K562 (cell line): ENCODE measurements at regions not wholly inside any gene's neighbourhood (a gene's known extent, or its start where the extent isn't known, plus 50 kb on each side); places are given as distances from the start of the nearest gene placed in this dataset.

ENCODE experiments used
- ATAC-seq: fragments of 200-7000 bp; cut with Tn5 transposase; 3 replicates; pipeline ENCODE4 v1.9.1; 2020; ENCODE audit warnings: moderate library complexity
- BruUV-seq: library from RNA; stranded (reverse); fragments of 400-500 nt; replicated peaks from 2 replicates; lab custom pipeline; 2021; lab: Mats Ljungman, UMichigan
- CTCF ChIA-PET: fragments of 300-600 bp; formaldehyde crosslinking; extraction: SDS; loops from one replicate; lab custom pipeline; 2021; ENCODE audit warnings: low intra/inter-chr PET ratio; lab: Yijun Ruan, JAX
- POLR2A ChIA-PET: fragments of 300-600, 350-650 bp; sonication (Branson Sonifier 250); formaldehyde crosslinking; extraction: SDS; loops from one replicate; lab custom pipeline; 2021; ENCODE audit warnings: antibody characterized with exemption, inconsistent platforms; lab: Yijun Ruan, JAX
- DNase-seq, 4 experiments: peaks; one replicate each; pipeline versions ENCODE4 v3.0.0 to v3.0.0-alpha.2; 2011 to 2018; ENCODE audit warnings: low spot score in 3 of 4, mixed read lengths in 3 of 4; ENCODE audit errors: extremely low read depth in 1 of 4
- FAIRE-seq: peaks from 2 replicates; lab custom pipeline; 2011; peaks lifted over from hg19 to GRCh38; lab: Jason Lieb, UNC
- H2AFZ ChIP-seq: 2 replicates; pipeline ENCODE4 v1.6.0; 2011; ENCODE audit warnings: low read depth, low read length, control low read depth, inconsistent platforms
- H3K27ac ChIP-seq: fragments of 200-600 bp; 3 replicates; pipeline ENCODE4 v1.8.0; 2011; ENCODE audit warnings: low read depth, mild to moderate bottlenecking, control low read depth, inconsistent platforms, low read length, moderate library complexity, mixed read lengths; ENCODE audit errors: extremely low read depth
- H3K27me3 ChIP-seq, 2 experiments: fragments of 300-600 bp in 1 of 2; 2 replicates in 1 of 2; 3 replicates in 1 of 2; pipeline versions ENCODE4 v1.6.0 to v1.8.0; 2011; ENCODE audit warnings: inconsistent platforms in 2 of 2, low read length in 2 of 2, mild to moderate bottlenecking in 1 of 2, mixed read lengths in 1 of 2, moderate library complexity in 1 of 2; ENCODE audit not compliant: control insufficient read depth in 2 of 2, insufficient read depth in 2 of 2
- H3K36me3 ChIP-seq: fragments of 300-600 bp; 3 replicates; pipeline ENCODE4 v1.8.0; 2011; ENCODE audit warnings: mild to moderate bottlenecking, low read length, inconsistent platforms; ENCODE audit not compliant: control insufficient read depth, insufficient read depth
- H3K4me1 ChIP-seq, 2 experiments: fragments of 200-600 bp in 1 of 2; replicated peaks in 1 of 2; 2 replicates in 1 of 2; 3 replicates in 1 of 2; pipeline versions ENCODE4 v1.5.1 to v1.8.0; 2011; ENCODE audit warnings: inconsistent platforms in 2 of 2, low read length in 2 of 2, mild to moderate bottlenecking in 1 of 2, mixed read lengths in 1 of 2, moderate library complexity in 1 of 2; ENCODE audit not compliant: control insufficient read depth in 2 of 2, insufficient read depth in 2 of 2
- H3K4me2 ChIP-seq: 2 replicates; pipeline ENCODE4 v1.6.1; 2011; ENCODE audit warnings: low read length, control low read depth, inconsistent platforms, mixed read lengths; ENCODE audit not compliant: insufficient read depth
- H3K4me3 ChIP-seq: fragments of 200-600 bp; sonication (generic), shearing (Covaris generic); 2 replicates; pipeline ENCODE4 v1.5.1; 2016; ENCODE audit warnings: control low read depth, inconsistent platforms
- H3K79me2 ChIP-seq: fragments of 200-600 bp; 3 replicates; pipeline ENCODE4 v1.8.0; 2011; ENCODE audit warnings: low read length, inconsistent platforms; ENCODE audit not compliant: control insufficient read depth, insufficient read depth
- H3K9ac ChIP-seq, 2 experiments: 2 replicates each; pipeline versions ENCODE4 v1.6.0 to v1.6.1; 2011; ENCODE audit warnings: low read depth in 2 of 2, low read length in 2 of 2, control low read depth in 1 of 2, inconsistent platforms in 1 of 2, mild to moderate bottlenecking in 1 of 2, mixed read lengths in 1 of 2; ENCODE audit not compliant: insufficient read depth in 1 of 2
- H3K9me1 ChIP-seq: one replicate; pipeline ENCODE4 v1.6.0; 2011; ENCODE audit warnings: inconsistent platforms, mild to moderate bottlenecking, low read length, moderate library complexity; ENCODE audit not compliant: control insufficient read depth, insufficient read depth
- H3K9me3 ChIP-seq: replicated peaks from 2 replicates; pipeline ENCODE4 v1.5.1; 2011; ENCODE audit warnings: low read depth, low read length, inconsistent platforms; ENCODE audit not compliant: control insufficient read depth, insufficient read depth
- H4K20me1 ChIP-seq: replicated peaks from 2 replicates; pipeline ENCODE4 v1.6.1; 2011; ENCODE audit warnings: low read length, inconsistent platforms, mixed read lengths; ENCODE audit not compliant: control insufficient read depth, insufficient read depth
- CBX2 ChIP-seq: fragments of 200-600 bp; sonication (generic); IDR thresholded peaks from one replicate; pipeline ENCODE4 v1.6.1; 2012; ENCODE audit warnings: mild to moderate bottlenecking, low read length, inconsistent platforms; ENCODE audit not compliant: insufficient read depth, poor library complexity, severe bottlenecking
- KAT8 ChIP-seq: fragments of 450-650 bp; IDR thresholded peaks from 2 replicates; pipeline ENCODE4 v1.6.1; 2016; ENCODE audit warnings: low read depth, mild to moderate bottlenecking
- NR2C2 ChIP-seq, 2 experiments: fragments of 200-800 bp in 1 of 2; sonication (Bioruptor generic) in 1 of 2; sonication (generic) in 1 of 2; formaldehyde crosslinking in 1 of 2; IDR thresholded peaks; 2 replicates each; pipeline versions ENCODE4 v1.6.1 to v1.8.0; 2016 to 2022; ENCODE audit warnings: mild to moderate bottlenecking in 1 of 2, missing compliant biosample characterization in 1 of 2, missing genetic modification characterization in 1 of 2, missing genetic modification reagents in 1 of 2
- POLR3G ChIP-seq: IDR thresholded peaks from 2 replicates; pipeline ENCODE4 v1.6.1; 2011; ENCODE audit not compliant: insufficient read length, insufficient replicate concordance; ENCODE audit errors: extremely low read depth
- ZNF695 ChIP-seq: fragments of 450-650 bp; formaldehyde crosslinking; IDR thresholded peaks from 2 replicates; pipeline ENCODE4 v1.4.0; 2020; ENCODE audit warnings: mild to moderate bottlenecking, moderate library complexity
- ZNF830 ChIP-seq: fragments of 250-450 bp; sonication (Bioruptor Pico); IDR thresholded peaks from 2 replicates; pipeline ENCODE4 v1.5.0; 2021; ENCODE audit warnings: mild to moderate bottlenecking
- WGBS: fragments of 100-300 bp; shearing (Covaris generic); methylation state at CpG from one replicate; pipeline ENCODE4 v1.1.6; 2016; ENCODE audit warnings: low coverage, mixed read lengths; ENCODE audit not compliant: insufficient coverage; ENCODE audit errors: missing lambda C conversion rate; 5-methylcytosine and 5-hydroxymethylcytosine counted together
- in situ Hi-C: fragments of 300-500 bp; cut with MboI; formaldehyde crosslinking; loops from 4 replicates; pipeline ENCODE4 v1.15.0; 2018; ENCODE audit warnings: inconsistent platforms, mixed read lengths
- intact Hi-C: fragments of 100-400 bp; cut with micrococcal nuclease; formaldehyde crosslinking; loops from 2 replicates; pipeline ENCODE4 v1.14.2; 2022
- TF ChIP-seq, protein P1 (sequence below): fragments of 450-650 bp; IDR thresholded peaks from 2 replicates; pipeline ENCODE4 v1.6.1; 2018; ENCODE audit warnings: mild to moderate bottlenecking, low read depth; ENCODE audit not compliant: partially characterized antibody
- TF ChIP-seq, protein P2 (sequence below), 2 experiments: IDR thresholded peaks; 2 replicates each; pipeline ENCODE4 v1.6.1; 2011; ENCODE audit warnings: borderline replicate concordance in 1 of 2, control low read depth in 1 of 2, low read depth in 1 of 2, low read length in 1 of 2, mild to moderate bottlenecking in 1 of 2, mixed read lengths in 1 of 2, moderate library complexity in 1 of 2; ENCODE audit not compliant: insufficient read depth in 1 of 2, insufficient read length in 1 of 2, poor library complexity in 1 of 2, severe bottlenecking in 1 of 2; ENCODE audit errors: extremely low read depth in 1 of 2
- TF ChIP-seq, protein P3 (sequence below): fragments of 250-450 bp; sonication (Bioruptor Pico); IDR thresholded peaks from 2 replicates; pipeline ENCODE4 v1.4.0; 2020; ENCODE audit warnings: mild to moderate bottlenecking, moderate library complexity

DNA sequence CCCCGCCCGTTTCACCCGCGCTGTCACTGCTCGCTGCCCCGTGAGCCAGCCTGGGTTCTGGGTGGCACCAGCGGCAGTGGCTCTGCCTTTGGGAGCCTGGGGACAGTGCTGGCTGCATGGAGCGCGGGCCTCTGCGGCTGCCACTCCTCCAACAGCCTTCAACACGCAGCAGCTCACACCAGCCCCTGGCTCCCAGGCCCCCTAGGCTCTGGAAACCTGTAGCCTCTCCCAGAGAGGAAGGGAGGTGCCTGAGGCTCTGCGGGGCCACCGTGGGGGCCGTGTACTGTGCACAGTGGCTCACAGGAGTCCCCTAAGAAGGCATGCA lies 163.9 kb upstream of the AFDN start:
- no peak for DNase-seq
- no peaks in the 10 kb centered on the region for H3K9me3 ChIP-seq
- ChIA-PET CTCF (no interaction called here), POLR2A (interaction anchor here (0.6 to 1.0 kb wide), 3 partner anchors 8 to 95 kb away, joined by 3 to 5 read pairs (median 4); no protein-coding TSS in a partner anchor)
- intact Hi-C loops (no loop called here), in situ Hi-C loops (no loop called here)
- H3K4me1 ChIP-seq: no peaks in the 10 kb centered on the region; a peak in 1 of 5 replicates
- FAIRE-seq: no peak
- H3K4me2 ChIP-seq: no peak overlapping the region
- H3K79me2 ChIP-seq: no peaks in the 10 kb centered on the region
- no peak overlapping the region for H2AFZ ChIP-seq
- no peak overlapping the region for H3K9ac ChIP-seq
- no peaks in the 10 kb centered on the region for H3K9me1 ChIP-seq
- TF ChIP-seq, protein P1, sequence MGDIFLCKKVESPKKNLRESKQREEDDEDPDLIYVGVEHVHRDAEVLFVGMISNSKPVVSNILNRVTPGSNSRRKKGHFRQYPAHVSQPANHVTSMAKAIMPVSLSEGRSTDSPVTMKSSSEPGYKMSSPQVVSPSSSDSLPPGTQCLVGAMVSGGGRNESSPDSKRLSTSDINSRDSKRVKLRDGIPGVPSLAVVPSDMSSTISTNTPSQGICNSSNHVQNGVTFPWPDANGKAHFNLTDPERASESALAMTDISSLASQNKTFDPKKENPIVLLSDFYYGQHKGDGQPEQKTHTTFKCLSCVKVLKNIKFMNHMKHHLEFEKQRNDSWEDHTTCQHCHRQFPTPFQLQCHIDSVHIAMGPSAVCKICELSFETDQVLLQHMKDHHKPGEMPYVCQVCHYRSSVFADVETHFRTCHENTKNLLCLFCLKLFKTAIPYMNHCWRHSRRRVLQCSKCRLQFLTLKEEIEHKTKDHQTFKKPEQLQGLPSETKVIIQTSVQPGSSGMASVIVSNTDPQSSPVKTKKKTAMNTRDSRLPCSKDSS: no peak
- TF ChIP-seq NR2C2 (CRISPR knock-in tag; IDR thresholded peaks at IDR 0.05): no peak
- no peak for TF ChIP-seq NR2C2 (tag; IDR thresholded peaks at IDR 0.05)
- no peak for TF ChIP-seq POLR3G
- TF ChIP-seq, protein P2, sequence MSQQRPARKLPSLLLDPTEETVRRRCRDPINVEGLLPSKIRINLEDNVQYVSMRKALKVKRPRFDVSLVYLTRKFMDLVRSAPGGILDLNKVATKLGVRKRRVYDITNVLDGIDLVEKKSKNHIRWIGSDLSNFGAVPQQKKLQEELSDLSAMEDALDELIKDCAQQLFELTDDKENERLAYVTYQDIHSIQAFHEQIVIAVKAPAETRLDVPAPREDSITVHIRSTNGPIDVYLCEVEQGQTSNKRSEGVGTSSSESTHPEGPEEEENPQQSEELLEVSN (IDR thresholded peaks at IDR 0.05; ENCODE audit: borderline replicate concordance in 1 of 2, extremely low read depth in 1 of 2, insufficient read depth in 1 of 2, insufficient read length in 1 of 2, low read depth in 1 of 2, low read length in 1 of 2, poor library complexity in 1 of 2, severe bottlenecking in 1 of 2): no peak
- no peak for TF ChIP-seq ZNF830 (CRISPR knock-in tag)
- TF ChIP-seq, protein P3, sequence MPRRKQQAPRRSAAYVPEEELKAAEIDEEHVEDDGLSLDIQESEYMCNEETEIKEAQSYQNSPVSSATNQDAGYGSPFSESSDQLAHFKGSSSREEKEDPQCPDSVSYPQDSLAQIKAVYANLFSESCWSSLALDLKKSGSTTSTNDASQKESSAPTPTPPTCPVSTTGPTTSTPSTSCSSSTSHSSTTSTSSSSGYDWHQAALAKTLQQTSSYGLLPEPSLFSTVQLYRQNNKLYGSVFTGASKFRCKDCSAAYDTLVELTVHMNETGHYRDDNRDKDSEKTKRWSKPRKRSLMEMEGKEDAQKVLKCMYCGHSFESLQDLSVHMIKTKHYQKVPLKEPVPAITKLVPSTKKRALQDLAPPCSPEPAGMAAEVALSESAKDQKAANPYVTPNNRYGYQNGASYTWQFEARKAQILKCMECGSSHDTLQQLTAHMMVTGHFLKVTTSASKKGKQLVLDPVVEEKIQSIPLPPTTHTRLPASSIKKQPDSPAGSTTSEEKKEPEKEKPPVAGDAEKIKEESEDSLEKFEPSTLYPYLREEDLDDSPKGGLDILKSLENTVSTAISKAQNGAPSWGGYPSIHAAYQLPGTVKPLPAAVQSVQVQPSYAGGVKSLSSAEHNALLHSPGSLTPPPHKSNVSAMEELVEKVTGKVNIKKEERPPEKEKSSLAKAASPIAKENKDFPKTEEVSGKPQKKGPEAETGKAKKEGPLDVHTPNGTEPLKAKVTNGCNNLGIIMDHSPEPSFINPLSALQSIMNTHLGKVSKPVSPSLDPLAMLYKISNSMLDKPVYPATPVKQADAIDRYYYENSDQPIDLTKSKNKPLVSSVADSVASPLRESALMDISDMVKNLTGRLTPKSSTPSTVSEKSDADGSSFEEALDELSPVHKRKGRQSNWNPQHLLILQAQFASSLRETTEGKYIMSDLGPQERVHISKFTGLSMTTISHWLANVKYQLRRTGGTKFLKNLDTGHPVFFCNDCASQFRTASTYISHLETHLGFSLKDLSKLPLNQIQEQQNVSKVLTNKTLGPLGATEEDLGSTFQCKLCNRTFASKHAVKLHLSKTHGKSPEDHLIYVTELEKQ (CRISPR knock-in tag): no peak
- no peak for TF ChIP-seq ZNF695 (CRISPR knock-in tag)
- TF ChIP-seq CBX2: no peak
- TF ChIP-seq KAT8: no peak
- WGBS: 0% methylated on average over 14 of the region's 14 CpGs
- H3K4me3 ChIP-seq: no peak overlapping the region
- H3K27me3 ChIP-seq: peaks cover 42 to 75% of the 10 kb centered on the region in 2 experiments
- H3K36me3 ChIP-seq: no peaks in the 10 kb centered on the region
- peaks cover 14% of the 10 kb centered on the region; the same call in 1 of the 2 replicates for H4K20me1 ChIP-seq
- ATAC-seq: no peak
- no TSS peak for BruUV-seq
- H3K27ac ChIP-seq: no peak overlapping the region
